AG04449 (cell line): ENCODE measurements at regions not wholly inside any gene's neighbourhood (a gene's known extent, or its start where the extent isn't known, plus 50 kb on each side); places are given as distances from the start of the nearest gene placed in this dataset.

Experiments
- CTCF ChIA-PET: fragments of 350-600 bp; formaldehyde crosslinking; extraction: SDS; loops from one replicate; lab custom pipeline; 2021; ENCODE audit warnings: antibody characterized with exemption; lab: Yijun Ruan, JAX
- POLR2A ChIA-PET: fragments of 400-600, 350-600 bp; formaldehyde crosslinking; extraction: SDS; loops from one replicate; lab custom pipeline; 2020; ENCODE audit warnings: antibody characterized with exemption, inconsistent platforms; lab: Yijun Ruan, JAX
- DNase-seq: peaks from one replicate; pipeline ENCODE4 v3.0.0-alpha.2; 2010; ENCODE audit warnings: low read depth, low spot score
- H3K4me3 ChIP-seq: 2 replicates; pipeline ENCODE4 v1.5.1; 2011; ENCODE audit warnings: low read depth, mild to moderate bottlenecking, control low read depth, low read length
- TF ChIP-seq, protein P1 (sequence below): IDR thresholded peaks from one replicate; pipeline ENCODE4 v1.5.1; 2011; ENCODE audit warnings: mild to moderate bottlenecking, moderate library complexity, low read length, control low read depth, inconsistent platforms; ENCODE audit not compliant: insufficient read depth; ENCODE audit errors: missing control alignments

- no peak overlapping the region for H3K4me3 ChIP-seq
- TF ChIP-seq, protein P1, sequence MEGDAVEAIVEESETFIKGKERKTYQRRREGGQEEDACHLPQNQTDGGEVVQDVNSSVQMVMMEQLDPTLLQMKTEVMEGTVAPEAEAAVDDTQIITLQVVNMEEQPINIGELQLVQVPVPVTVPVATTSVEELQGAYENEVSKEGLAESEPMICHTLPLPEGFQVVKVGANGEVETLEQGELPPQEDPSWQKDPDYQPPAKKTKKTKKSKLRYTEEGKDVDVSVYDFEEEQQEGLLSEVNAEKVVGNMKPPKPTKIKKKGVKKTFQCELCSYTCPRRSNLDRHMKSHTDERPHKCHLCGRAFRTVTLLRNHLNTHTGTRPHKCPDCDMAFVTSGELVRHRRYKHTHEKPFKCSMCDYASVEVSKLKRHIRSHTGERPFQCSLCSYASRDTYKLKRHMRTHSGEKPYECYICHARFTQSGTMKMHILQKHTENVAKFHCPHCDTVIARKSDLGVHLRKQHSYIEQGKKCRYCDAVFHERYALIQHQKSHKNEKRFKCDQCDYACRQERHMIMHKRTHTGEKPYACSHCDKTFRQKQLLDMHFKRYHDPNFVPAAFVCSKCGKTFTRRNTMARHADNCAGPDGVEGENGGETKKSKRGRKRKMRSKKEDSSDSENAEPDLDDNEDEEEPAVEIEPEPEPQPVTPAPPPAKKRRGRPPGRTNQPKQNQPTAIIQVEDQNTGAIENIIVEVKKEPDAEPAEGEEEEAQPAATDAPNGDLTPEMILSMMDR: no peak
- no peak for DNase-seq
- ChIA-PET CTCF (interaction anchor here (1.0 to 1.2 kb wide), 2 partner anchors 16 to 758 kb away, joined by 3 to 4 read pairs; no protein-coding TSS in a partner anchor), POLR2A (interaction anchor here (0.7 kb wide), 1 partner anchor 127 kb away, joined by 3 read pairs; no protein-coding TSS in a partner anchor)
Observed at GRCh38 chr4:111266937-111267336, 644.1 kb upstream of the PITX2 start.

- TF ChIP-seq, protein P1: no peak
- CTCF ChIA-PET: interaction anchor here (1.0 kb wide), 1 partner anchor 15 kb away, joined by 4 read pairs; no protein-coding TSS in a partner anchor
- POLR2A ChIA-PET: no interaction called here
- H3K4me3 ChIP-seq: no peak overlapping the region
- no peak for DNase-seq
Observed at GRCh38 chr4:111267786-111268185, 644.9 kb upstream of the PITX2 start.

- no peak overlapping the region for H3K4me3 ChIP-seq
- ChIA-PET POLR2A (no interaction called here), CTCF (no interaction called here)
- no peak for DNase-seq
- TF ChIP-seq, protein P1: no peak
Observed at GRCh38 chr4:111268769-111269414, 646.0 kb upstream of the PITX2 start.

GRCh38 chr4:111269439-111269838 is 646.6 kb upstream of the PITX2 start:
- no peak overlapping the region for H3K4me3 ChIP-seq
- CTCF ChIA-PET: no interaction called here
- TF ChIP-seq, protein P1: no peak
- POLR2A ChIA-PET: no interaction called here
- no peak for DNase-seq

GRCh38 chr4:111274060-111274459 is 651.2 kb upstream of the PITX2 start:
- TF ChIP-seq, protein P1: no peak
- ChIA-PET POLR2A (no interaction called here), CTCF (interaction anchor here (1.5 to 2.8 kb wide), 3 partner anchors 9 to 358 kb away, joined by 5 to 12 read pairs (median 9); no protein-coding TSS in a partner anchor)
- H3K4me3 ChIP-seq: no peak overlapping the region
- DNase-seq: no peak

GRCh38 chr4:111274486-111274885 is 651.6 kb upstream of the PITX2 start:
- ChIA-PET POLR2A (no interaction called here), CTCF (interaction anchor here (1.5 to 2.8 kb wide), 3 partner anchors 8 to 358 kb away, joined by 5 to 12 read pairs (median 9); no protein-coding TSS in a partner anchor)
- TF ChIP-seq, protein P1: no peak
- H3K4me3 ChIP-seq: no peak overlapping the region
- peak; percentile 26 for DNase-seq
